Caki2 (cell line): ENCODE measurements at regions not wholly inside any gene's neighbourhood (a gene's known extent, or its start where the extent isn't known, plus 50 kb on each side); places are given as distances from the start of the nearest gene placed in this dataset.

Experiments used
- DNase-seq: peaks from one replicate; pipeline ENCODE4 v3.0.0-alpha.2; 2015; ENCODE audit warnings: low read depth
- in situ Hi-C: cut with HindIII; loops from 2 replicates; pipeline ENCODE4 v1.10.0; 2016; ENCODE audit warnings: low sequenced_read_pairs, low pct_unique_long_range_greater_than_20kb, mixed read lengths

DNA sequence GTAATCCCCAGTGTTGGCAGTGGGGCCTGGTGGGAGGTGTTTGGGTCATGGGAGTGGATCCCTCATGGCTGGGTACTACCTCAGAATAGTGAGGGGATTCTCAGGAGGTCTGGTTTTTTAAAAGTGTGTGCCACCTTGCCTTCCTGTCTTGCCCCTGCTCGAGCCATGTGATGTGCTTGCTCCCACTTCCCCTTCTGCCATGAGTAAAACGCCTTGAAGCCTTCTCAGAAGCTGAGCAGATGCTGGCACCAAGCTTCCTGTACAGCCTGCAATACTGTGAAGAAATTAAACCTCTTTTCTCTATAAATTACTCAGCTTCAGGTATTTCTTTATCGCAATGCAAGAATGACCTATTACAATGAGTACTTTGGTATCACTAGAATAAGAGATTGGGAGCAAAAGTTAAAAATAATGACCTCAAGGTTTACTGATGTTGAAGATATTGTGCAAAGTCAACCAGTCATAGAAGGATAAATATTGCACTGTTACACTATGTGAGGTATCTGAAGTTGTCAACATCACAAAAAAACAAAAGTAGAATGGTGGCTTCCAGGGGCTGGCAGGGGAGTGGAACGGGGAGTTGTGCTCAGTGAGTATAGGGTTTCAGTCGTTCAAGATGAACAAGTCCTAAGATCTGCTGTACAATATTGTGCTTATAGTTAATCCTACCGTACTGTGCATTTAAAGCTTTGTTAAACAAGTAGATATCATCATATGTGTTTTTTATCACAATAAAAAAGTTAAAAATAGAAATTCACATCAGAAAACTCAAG lies 938.3 kb upstream of the CNTNAP5 start:
- in situ Hi-C loops = no loop called here
- no peak for DNase-seq

DNA sequence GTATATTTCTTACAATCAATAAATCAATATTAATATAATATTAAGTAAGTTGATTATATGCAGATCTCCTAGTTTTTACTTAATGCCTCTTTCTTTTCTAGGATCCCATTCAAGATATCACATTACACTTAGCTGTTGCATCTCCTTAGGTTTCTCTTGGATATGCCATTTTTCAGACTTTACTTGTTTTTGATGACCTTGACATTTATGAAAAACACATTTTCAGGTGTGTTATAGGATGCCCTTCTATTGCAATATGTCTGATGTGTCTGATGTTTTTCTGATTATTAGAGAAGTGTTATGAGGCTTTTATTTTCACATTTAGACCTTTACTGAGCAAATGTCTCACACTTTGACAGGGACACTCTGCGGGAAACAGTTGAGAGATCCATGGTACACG lies 933.6 kb upstream of the CNTNAP5 start:
- DNase-seq = no peak
- in situ Hi-C loops = no loop called here

DNA sequence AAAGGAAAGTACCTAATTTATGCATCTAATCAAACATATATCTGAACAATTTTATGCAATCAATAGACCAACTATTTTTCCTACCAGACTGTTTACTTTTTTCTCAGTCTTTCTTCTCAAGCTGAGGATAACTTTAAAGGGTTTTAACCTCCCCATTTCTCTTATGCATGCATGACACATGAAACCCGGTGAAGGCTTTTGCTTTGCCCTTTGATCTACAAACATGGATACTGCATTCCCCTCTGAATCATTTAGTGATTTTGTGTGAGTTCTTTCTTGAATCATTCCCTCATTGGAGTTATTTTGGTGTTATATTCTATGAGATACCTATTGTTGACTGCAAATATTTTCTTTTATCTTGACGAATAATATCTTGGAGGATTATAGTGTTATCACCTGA lies 931.9 kb upstream of the CNTNAP5 start:
- in situ Hi-C loops = no loop called here
- no peak for DNase-seq

DNA sequence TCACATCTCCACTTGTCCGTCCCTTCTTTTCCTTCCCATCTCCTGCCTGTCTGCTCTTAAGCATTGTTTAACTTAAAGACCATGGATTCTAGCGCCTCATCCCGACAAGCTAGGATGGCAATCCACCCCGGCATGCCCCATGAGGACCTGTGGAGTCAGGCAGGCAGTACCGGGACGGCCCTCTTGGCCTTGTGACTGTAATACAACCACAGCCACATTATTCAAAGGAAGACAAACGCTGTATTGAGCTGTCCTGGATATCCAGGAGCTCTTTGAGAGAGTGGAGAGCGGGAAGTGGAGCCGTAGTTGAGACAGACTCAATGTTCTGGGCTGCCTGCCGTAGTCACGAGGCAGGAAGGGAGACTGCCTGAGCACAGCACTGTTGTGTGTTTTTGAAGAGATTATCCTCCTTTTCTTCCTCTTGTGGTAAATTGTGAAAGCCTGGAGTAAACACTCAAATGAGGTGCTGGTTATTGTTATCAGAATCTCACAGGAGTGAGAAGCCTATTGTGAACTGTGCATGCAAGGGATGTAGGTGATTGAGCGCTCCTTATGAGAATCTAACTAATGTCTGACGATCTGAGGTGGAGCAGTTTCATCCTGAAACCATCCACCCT lies 929.8 kb upstream of the CNTNAP5 start:
- no peak for DNase-seq
- in situ Hi-C loops = no loop called here

DNA sequence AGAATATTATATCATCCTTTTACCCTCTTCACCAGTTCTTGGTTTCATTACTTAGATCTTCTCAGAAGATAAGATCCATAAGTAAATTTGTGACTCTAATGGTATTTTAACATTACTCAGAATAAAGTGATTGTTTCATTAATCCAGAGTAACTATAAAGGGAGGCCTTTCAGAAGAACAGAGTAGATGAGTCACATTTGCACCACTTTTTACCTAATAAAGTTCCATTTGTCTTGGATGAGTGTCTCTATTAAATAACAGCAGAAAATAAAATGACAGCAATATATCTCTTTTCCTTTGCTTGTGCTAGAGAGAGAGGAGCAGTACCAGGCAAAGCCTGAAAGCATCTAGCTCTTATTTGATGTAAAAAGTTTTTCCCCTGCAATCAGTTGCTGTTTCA lies 926.5 kb upstream of the CNTNAP5 start:
- in situ Hi-C loops = no loop called here
- DNase-seq = no peak

DNA sequence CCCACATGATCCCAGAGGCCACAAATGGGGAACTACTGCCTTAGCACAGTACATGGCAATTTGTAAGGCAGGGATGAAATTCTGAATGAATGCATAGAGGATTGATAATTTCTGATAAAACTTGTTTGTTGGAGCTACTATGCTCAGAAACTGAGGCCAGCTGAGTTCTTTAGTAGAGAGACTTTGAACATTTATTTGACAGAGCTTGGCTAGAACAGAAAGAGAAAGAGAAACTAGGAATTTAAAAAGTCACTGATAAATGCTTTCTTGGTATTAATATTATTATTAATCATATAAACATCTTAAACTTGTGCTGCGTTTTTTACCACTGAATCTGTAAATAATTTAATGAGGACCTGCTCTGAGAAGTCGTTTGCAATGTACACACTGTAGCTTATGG lies 923.7 kb upstream of the CNTNAP5 start:
- no peak for DNase-seq
- in situ Hi-C loops = no loop called here

DNA sequence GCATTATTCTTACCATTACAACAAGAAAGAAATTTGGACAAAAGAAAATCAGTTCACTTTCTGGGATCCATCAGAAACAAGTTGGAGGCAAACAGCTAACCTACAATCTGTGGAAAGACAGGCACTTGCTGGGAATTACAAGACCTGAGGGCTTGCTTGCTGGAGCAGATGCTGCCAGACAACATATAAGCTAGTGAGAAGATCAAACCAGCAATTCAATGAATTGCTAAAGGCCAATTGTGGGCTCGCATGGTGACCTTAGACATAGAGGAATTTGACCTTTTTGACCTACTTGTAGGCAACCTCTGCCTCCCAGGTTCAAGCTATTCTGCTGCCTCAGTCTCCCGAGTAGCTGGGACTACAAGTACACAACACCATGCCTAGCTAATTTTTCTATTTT lies 921.2 kb upstream of the CNTNAP5 start:
- no peak for DNase-seq
- in situ Hi-C loops = no loop called here

DNA sequence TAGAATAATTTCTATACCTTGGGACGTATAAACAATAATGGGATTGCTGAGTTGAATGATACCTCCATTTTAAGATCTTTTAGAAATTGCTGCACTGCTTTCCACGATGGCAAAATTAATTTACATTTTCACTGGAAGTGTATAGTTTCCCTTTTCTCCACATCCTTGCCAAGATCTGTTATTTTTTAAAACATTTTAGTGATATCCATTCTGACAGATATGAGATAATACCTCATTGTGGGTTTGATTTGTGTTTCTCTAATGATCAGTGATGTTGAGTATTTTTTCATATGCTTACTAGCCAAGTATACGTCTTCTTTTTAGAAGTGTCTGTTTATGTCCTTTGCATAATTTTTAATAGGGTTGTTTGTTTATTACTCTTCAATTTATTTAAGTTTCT lies 908.5 kb upstream of the CNTNAP5 start:
- no peak for DNase-seq
- in situ Hi-C loops = no loop called here

DNA sequence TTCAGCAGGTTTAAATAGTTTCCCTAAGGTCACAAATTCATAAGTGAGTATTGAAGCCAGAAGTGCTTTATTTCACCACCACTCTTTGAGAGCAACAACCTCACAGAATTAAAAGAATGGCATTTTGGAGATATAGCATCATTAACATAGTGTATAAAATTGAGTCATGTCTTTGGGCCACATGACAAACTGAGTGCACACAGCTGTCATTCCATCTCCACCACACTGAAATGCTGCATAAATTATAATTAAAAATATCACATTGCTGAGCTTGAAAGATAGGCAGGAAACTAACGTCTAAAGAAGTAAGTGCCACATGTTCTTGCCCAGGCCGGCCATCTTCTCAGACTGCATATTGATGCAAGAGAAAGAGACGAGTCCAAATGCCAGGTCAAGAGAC lies 897.9 kb upstream of the CNTNAP5 start:
- in situ Hi-C loops = no loop called here
- no peak for DNase-seq

DNA sequence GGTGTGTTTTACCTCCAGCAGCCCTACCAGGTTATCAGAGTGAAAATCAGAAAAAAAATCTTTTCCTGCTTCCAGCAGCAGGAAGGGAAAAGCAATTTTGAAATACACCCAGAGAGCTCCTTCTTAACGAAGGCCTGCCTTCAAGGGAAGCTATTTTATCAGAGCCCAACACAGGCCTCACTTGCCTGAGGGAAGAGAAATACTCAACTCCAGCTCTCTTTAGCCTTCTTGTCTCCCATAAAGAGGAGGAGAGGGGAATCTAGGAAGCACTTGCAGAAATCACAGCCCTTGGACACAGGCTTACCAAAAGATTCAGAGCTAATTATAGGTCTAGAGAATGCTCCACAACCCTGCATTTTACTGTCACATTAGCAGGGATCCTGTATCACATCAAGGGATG lies 896.1 kb upstream of the CNTNAP5 start:
- DNase-seq = no peak
- in situ Hi-C loops = no loop called here

DNA sequence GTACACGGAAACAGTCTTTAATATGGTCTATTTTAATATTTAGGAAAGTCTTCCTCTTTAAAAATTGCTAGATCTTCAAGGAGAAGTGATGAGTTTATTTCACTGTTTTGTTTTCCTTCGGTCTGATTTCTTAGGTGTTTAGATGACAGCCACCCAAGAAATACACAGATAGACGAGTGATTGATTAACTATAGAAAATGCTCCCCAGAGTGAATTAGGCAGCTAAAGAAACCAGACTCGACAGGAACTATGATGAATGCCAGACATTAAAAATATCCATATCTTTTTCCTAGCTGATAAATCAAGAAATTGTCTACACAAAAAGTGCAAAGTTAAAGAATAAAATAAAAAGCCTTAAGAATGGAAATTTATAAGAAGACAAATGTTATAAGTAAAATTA lies 888.7 kb upstream of the CNTNAP5 start:
- in situ Hi-C loops = no loop called here
- no peak for DNase-seq

DNA sequence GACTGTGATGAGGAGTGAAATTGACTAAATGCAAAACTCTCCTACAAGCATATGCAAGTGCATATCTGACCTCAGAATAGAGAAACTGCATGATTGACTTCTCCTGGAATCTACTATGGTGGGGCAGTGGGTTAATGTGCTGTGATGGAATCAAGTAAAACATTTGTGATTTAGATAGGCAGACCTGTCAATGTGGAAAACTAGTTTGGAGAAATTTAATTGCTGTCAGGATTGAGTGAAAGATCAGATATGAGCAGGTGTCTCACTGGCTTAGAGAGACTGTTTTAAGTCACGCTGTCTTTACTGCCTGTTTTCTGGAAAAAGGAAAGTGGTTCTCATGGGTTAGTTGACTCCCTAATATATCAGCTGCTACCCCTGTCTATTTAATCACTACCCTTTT lies 881.0 kb upstream of the CNTNAP5 start:
- in situ Hi-C loops = no loop called here
- DNase-seq = no peak

DNA sequence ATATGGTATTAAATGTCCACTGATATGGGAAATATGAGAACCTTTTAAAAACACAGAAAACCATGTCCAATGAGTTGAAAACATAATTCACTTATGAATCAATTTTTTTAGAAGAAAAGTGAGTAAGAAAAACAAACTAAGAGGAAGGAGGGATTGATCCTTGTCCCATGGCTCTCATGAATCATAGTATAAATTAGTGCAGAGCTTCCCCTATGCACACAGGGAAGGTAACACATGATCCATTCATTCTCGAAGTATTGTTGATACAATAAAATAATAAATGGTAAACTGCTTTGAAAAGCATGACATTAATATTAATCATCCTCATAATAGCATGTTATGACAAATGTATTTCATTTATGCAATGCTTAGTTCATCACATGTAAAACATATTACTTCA lies 872.0 kb upstream of the CNTNAP5 start:
- DNase-seq = no peak
- in situ Hi-C loops = no loop called here

DNA sequence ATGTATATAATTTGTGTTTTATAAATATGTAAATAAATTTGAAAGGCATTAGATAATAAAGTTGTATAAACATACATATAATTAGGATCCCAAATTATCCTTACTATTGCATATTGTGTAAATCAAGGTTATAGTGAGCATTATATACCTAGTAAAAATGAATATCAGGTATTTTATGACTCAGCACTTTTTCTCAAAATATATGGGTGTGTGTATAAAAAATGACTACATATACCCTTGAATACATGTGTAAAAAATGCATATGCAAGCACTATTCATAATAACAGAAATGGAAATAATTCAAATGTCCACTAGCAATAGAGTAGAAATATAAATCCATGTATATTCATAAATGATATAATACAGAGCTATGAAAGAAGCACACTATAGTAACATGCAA lies 870.9 kb upstream of the CNTNAP5 start:
- in situ Hi-C loops = no loop called here

DNA sequence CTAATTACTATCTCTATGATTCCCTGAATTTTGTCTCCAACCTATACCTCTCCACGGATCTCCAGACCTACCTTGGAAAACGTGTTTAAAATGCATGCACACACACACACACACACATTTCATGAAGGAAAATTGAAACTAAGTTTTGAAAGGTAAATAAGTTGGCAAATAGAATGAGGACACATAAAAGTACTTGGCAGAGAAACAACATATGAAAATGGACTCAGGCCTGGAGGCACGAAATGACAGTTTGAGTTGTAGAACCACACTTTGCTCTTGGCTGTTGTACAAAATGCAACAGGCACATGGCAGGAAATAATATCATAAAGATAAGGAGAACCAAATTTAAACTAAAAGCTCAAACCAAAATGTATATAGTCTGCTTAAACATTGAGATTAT lies 868.1 kb upstream of the CNTNAP5 start:
- no peak for DNase-seq
- in situ Hi-C loops = no loop called here

More for the DNA sequence above, 870.9 kb upstream of the CNTNAP5 start:
- DNase-seq = no peak

DNA sequence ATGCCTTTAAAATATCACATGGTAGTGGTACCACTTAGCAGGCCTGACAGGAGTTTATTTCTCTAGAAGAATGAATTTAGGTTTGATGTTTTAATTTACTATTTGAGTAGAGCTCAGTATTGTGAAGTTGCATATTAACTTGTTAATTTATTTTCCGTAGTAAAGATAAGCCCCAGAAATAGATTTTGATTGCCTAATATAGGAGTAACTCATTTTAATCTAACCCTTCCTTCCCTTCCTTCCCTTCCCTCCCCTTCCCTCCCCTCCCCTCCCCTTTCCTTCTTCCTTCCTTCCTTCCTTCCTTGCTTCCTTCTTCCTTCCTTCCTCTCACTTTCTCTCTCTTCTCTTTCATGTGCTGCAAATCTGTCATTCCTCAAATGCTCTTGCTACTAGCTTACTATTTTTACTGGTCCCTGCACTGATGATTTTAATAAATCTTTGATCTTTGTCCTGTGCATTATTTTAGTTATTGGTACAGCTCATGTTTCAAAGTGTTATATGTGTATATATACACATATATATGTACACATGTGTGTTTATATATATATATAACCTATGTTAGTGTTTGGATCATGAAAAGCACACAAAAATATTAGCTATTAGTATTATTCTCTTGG lies 862.6 kb upstream of the CNTNAP5 start:
- in situ Hi-C loops = no loop called here
- no peak for DNase-seq

DNA sequence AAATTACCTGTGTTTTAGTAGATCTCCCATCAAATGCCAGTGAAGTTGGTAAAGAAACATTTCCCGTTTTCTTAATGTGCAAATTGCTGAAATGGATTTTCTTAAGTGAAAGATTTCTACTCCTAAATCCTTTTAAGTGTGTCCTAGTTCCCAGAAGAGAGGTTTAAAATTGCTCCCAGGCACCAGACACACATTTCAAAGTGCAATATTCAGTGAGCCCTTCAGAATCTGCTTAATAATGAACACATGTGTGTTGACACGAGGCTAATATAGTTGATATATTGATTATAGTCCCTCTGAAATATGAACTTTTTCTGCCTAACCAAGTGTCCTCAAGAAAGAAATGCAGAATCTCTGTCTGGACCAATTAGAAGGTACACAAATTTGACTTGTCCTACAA lies 861.7 kb upstream of the CNTNAP5 start:
- in situ Hi-C loops = no loop called here
- no peak for DNase-seq

DNA sequence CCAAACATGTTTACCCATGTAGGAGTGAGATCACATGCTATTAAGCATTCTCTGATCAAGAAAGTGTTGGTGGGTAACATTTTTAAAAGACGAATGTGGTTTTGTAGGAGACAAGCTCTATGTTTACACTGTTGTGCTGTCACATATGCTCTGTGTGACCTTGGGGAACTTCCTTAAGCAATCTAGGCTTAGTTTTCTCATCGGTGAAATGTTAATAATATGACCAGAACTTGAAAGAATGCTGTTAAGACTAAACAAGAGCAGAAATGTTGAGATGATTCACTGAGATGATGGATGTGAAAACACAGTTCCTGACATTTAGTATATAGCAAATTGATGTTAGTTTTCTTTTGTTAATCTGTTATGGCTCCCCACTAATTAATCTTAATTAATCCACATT lies 860.9 kb upstream of the CNTNAP5 start:
- DNase-seq = no peak
- in situ Hi-C loops = no loop called here

DNA sequence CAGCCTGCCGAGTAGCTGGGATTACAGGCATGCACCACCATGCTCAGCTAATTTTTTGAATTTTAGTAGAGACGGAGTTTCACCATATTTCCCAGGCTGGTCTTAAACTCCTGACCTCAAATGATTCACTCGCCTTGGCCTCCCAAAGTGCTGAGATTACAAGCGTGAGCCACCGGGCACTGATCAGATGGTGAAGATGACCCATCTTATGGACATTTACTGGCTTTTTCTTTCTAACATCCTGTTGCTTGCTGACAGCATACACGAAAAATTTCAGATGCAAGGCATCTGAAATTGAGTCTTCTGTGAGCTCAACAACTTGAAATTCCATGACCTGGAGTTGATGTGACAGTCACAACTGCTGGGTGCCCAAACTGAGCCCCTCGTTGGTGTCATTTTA lies 859.5 kb upstream of the CNTNAP5 start:
- in situ Hi-C loops = no loop called here
- DNase-seq = no peak

DNA sequence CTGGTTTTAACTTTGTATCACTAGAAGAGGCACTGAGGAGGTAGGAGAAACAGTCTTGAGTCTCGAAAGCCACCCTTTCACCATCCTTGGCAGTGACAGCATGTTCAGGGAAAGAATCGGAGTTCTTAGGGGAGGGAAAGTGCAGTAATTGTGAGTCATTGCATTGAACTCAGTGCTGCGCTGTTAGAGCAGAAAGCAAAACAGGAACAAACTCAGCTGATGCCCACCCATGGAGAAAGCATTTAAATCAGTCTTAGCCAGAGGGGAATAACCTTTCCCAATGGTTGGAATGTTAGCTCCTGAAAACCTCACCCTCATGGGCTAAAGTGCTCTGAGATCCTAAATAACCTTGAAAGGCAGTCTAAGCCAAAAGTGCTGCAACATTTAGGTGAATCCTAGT lies 845.6 kb upstream of the CNTNAP5 start:
- in situ Hi-C loops = no loop called here
- no peak for DNase-seq
